Keratinocyte (primary cell): ENCODE measurements at regions not wholly inside any gene's neighbourhood (a gene's known extent, or its start where the extent isn't known, plus 50 kb on each side); places are given as distances from the start of the nearest gene placed in this dataset.

Experiments used
- DNase-seq: peaks from one replicate; pipeline ENCODE4 v3.0.0-alpha.2; 2011; ENCODE audit warnings: low read depth, missing footprints, low spot score
- FAIRE-seq: peaks from 2 replicates; lab custom pipeline; 2011; peaks lifted over from hg19 to GRCh38; lab: Jason Lieb, UNC
- H2AFZ ChIP-seq: 2 replicates; pipeline ENCODE4 v1.6.0; 2012; ENCODE audit warnings: low read length, control low read depth, inconsistent platforms; ENCODE audit not compliant: control insufficient read depth
- H3K27ac ChIP-seq: 2 replicates; pipeline ENCODE4 v1.5.1; 2011; ENCODE audit warnings: low read length; ENCODE audit not compliant: control insufficient read depth, insufficient read depth
- H3K27me3 ChIP-seq: 3 replicates; pipeline ENCODE4 v1.6.0; 2011; ENCODE audit warnings: low read length; ENCODE audit not compliant: control insufficient read depth, insufficient read depth; ENCODE audit errors: extremely low read depth
- H3K36me3 ChIP-seq, 2 experiments: 2 replicates in 1 of 2; 3 replicates in 1 of 2; pipeline ENCODE4 v1.5.1; 2011; ENCODE audit warnings: low read length in 2 of 2, mild to moderate bottlenecking in 1 of 2; ENCODE audit not compliant: control insufficient read depth in 2 of 2, insufficient read depth in 2 of 2; ENCODE audit errors: extremely low read depth in 1 of 2
- H3K4me1 ChIP-seq: 3 replicates; pipeline ENCODE4 v1.5.1; 2011; ENCODE audit warnings: low read length; ENCODE audit not compliant: control insufficient read depth, insufficient read depth; ENCODE audit errors: extremely low read depth
- H3K4me2 ChIP-seq: 3 replicates; pipeline ENCODE4 v1.6.0; 2011; ENCODE audit warnings: low read depth, low read length; ENCODE audit not compliant: control insufficient read depth, insufficient read depth; ENCODE audit errors: extremely low read depth
- H3K4me3 ChIP-seq, 3 experiments: fragments of 200-600 bp in 1 of 3; sonication (generic) in 1 of 3; 2 replicates in 2 of 3; 3 replicates in 1 of 3; pipeline ENCODE4 v1.5.1; 2011 to 2016; ENCODE audit warnings: low read length in 3 of 3, mild to moderate bottlenecking in 3 of 3, control low read depth in 2 of 3, inconsistent platforms in 1 of 3, low read depth in 1 of 3, mixed read lengths in 1 of 3, mixed run types in 1 of 3, moderate library complexity in 1 of 3; ENCODE audit not compliant: control insufficient read depth in 2 of 3, insufficient read depth in 2 of 3; ENCODE audit errors: extremely low read depth in 1 of 3
- H3K79me2 ChIP-seq: 2 replicates; pipeline ENCODE4 v1.6.0; 2012; ENCODE audit warnings: low read length; ENCODE audit not compliant: control insufficient read depth, insufficient read depth
- H3K9ac ChIP-seq: 3 replicates; pipeline ENCODE4 v1.6.0; 2011; ENCODE audit warnings: low read length; ENCODE audit not compliant: control insufficient read depth, insufficient read depth; ENCODE audit errors: extremely low read depth
- H3K9me1 ChIP-seq: 3 replicates; pipeline ENCODE4 v1.6.0; 2011; ENCODE audit warnings: low read length; ENCODE audit not compliant: control insufficient read depth, insufficient read depth; ENCODE audit errors: extremely low read depth
- H3K9me3 ChIP-seq: 2 replicates; pipeline ENCODE4 v1.5.1; 2012; ENCODE audit warnings: low read depth, low read length; ENCODE audit not compliant: control insufficient read depth
- H4K20me1 ChIP-seq: 3 replicates; pipeline ENCODE4 v1.6.0; 2011; ENCODE audit warnings: low read length; ENCODE audit not compliant: control insufficient read depth, insufficient read depth; ENCODE audit errors: extremely low read depth
- CTCF ChIP-seq, 3 experiments: IDR thresholded peaks in 1 of 3; conservative IDR thresholded peaks in 1 of 3; optimal IDR thresholded peaks in 1 of 3; 2 replicates in 2 of 3; 3 replicates in 1 of 3; pipeline versions ENCODE3 to v1.5.1; 2011; ENCODE audit warnings: low read length in 3 of 3, mild to moderate bottlenecking in 3 of 3, moderate library complexity in 2 of 3, control low read depth in 1 of 3, inconsistent platforms in 1 of 3; ENCODE audit not compliant: insufficient read depth in 2 of 3; ENCODE audit errors: extremely low read depth in 1 of 3
- EZH2 ChIP-seq: IDR thresholded peaks from one replicate; pipeline ENCODE4 v1.6.1; 2012; ENCODE audit warnings: inconsistent platforms, mild to moderate bottlenecking, low read length, moderate library complexity
- dilution Hi-C: fragments of 300-500 bp; cut with MboI; formaldehyde crosslinking; loops from one replicate; pipeline ENCODE4 v1.7.0; 2020; ENCODE audit warnings: low sequenced_read_pairs; ENCODE audit not compliant: extremely low pct_ligation_motif_present

- Histone ChIP-seq H3K9me3 (no peaks in the 10 kb centered on the region), H3K27me3 (peaks cover 14% of the 10 kb centered on the region), H3K9ac (no peak overlapping the region), H4K20me1 (no peaks in the 10 kb centered on the region), H3K79me2 (no peaks in the 10 kb centered on the region), H3K36me3 (no peaks in the 10 kb centered on the region), H3K4me1 (no peaks in the 10 kb centered on the region), H3K4me3 (no peak overlapping the region), H3K27ac (no peak overlapping the region), H2AFZ (no peak overlapping the region), H3K4me2 (no peak overlapping the region), H3K9me1 (no peaks in the 10 kb centered on the region)
- dilution Hi-C loops, result no loop called here
- DNase-seq, result no peak
- FAIRE-seq, result no peak
- no peak for TF ChIP-seq CTCF (optimal IDR thresholded peaks at IDR 0.05 in 1 of 3, IDR thresholded peaks at IDR 0.05 in 1 of 3, conservative IDR thresholded peaks at IDR 0.05 in 1 of 3; ENCODE audit: extremely low read depth in 1 of 3, insufficient read depth in 2 of 3, low read length in 3 of 3)
- TF ChIP-seq EZH2, result no peak
These were observed 265.4 kb upstream of the NFE2L3 start for GRCh38 chr7:25886387-25887240.

GRCh38 chr7:25887266-25887665 lies 264.7 kb upstream of the NFE2L3 start:
- Histone ChIP-seq H3K9me3 (no peaks in the 10 kb centered on the region), H3K27me3 (peaks cover 11% of the 10 kb centered on the region), H3K4me3 (no peak overlapping the region), H4K20me1 (no peaks in the 10 kb centered on the region), H3K36me3 (no peaks in the 10 kb centered on the region), H2AFZ (no peak overlapping the region), H3K79me2 (no peaks in the 10 kb centered on the region), H3K4me1 (no peaks in the 10 kb centered on the region), H3K27ac (no peak overlapping the region), H3K4me2 (no peak overlapping the region), H3K9ac (no peak overlapping the region), H3K9me1 (no peaks in the 10 kb centered on the region)
- DNase-seq (no peak), FAIRE-seq (no peak)
- dilution Hi-C loops, result no loop called here
- no peak for TF ChIP-seq EZH2
- no peak for TF ChIP-seq CTCF (optimal IDR thresholded peaks at IDR 0.05 in 1 of 3, IDR thresholded peaks at IDR 0.05 in 1 of 3, conservative IDR thresholded peaks at IDR 0.05 in 1 of 3; ENCODE audit: extremely low read depth in 1 of 3, insufficient read depth in 2 of 3, low read length in 3 of 3)
